ENCODE measurements at regions not wholly inside any gene's neighbourhood (a gene's known extent, or its start where the extent isn't known, plus 50 kb on each side); places are given as distances from the start of the nearest gene placed in this dataset.
"Not testable (repeated sequence)": the region's sequence is repeated elsewhere in the genome, so short reads cannot be mapped to it uniquely, and the experiment has no call there.

DNA sequence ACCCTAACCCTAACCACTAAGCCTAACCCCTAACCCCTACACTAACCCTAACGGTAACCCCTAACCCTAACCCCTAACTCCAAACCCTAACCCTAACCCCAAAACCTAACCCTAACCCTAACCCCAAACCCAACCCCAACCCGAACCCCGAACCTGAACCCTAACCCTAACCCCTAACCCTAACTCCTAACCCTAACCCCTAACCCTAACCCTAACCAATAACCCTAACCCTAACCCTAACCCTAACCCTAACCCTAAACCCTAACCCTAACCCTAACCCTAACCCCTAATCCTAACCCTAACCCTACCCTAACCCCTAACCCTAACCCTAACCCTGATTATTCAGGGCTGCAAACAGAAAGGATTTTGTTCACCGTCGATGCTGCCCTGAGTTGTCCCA, 144.6 kb upstream of the DUSP22 start:
- TF ChIP-seq, protein P1, sequence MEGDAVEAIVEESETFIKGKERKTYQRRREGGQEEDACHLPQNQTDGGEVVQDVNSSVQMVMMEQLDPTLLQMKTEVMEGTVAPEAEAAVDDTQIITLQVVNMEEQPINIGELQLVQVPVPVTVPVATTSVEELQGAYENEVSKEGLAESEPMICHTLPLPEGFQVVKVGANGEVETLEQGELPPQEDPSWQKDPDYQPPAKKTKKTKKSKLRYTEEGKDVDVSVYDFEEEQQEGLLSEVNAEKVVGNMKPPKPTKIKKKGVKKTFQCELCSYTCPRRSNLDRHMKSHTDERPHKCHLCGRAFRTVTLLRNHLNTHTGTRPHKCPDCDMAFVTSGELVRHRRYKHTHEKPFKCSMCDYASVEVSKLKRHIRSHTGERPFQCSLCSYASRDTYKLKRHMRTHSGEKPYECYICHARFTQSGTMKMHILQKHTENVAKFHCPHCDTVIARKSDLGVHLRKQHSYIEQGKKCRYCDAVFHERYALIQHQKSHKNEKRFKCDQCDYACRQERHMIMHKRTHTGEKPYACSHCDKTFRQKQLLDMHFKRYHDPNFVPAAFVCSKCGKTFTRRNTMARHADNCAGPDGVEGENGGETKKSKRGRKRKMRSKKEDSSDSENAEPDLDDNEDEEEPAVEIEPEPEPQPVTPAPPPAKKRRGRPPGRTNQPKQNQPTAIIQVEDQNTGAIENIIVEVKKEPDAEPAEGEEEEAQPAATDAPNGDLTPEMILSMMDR (IDR thresholded peaks at IDR 0.05; ENCODE audit: low read depth, low read length, missing input control), result not testable (repeated sequence)
- not testable (repeated sequence) for TF ChIP-seq YY1 (IDR thresholded peaks at IDR 0.05); GABPA (IDR thresholded peaks at IDR 0.05 in 1 of 2, conservative IDR thresholded peaks at IDR 0.05 in 1 of 2); EGR1 (IDR thresholded peaks at IDR 0.05; ENCODE audit: low read depth in 2 of 2); TAF1 (conservative IDR thresholded peaks at IDR 0.05); RAD21 (IDR thresholded peaks at IDR 0.05); RXRA (IDR thresholded peaks at IDR 0.05); JUND (IDR thresholded peaks at IDR 0.05)
- TF ChIP-seq, protein P2, sequence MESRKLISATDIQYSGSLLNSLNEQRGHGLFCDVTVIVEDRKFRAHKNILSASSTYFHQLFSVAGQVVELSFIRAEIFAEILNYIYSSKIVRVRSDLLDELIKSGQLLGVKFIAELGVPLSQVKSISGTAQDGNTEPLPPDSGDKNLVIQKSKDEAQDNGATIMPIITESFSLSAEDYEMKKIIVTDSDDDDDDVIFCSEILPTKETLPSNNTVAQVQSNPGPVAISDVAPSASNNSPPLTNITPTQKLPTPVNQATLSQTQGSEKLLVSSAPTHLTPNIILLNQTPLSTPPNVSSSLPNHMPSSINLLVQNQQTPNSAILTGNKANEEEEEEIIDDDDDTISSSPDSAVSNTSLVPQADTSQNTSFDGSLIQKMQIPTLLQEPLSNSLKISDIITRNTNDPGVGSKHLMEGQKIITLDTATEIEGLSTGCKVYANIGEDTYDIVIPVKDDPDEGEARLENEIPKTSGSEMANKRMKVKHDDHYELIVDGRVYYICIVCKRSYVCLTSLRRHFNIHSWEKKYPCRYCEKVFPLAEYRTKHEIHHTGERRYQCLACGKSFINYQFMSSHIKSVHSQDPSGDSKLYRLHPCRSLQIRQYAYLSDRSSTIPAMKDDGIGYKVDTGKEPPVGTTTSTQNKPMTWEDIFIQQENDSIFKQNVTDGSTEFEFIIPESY (IDR thresholded peaks at IDR 0.05), result not testable (repeated sequence)
- TF ChIP-seq, protein P3, sequence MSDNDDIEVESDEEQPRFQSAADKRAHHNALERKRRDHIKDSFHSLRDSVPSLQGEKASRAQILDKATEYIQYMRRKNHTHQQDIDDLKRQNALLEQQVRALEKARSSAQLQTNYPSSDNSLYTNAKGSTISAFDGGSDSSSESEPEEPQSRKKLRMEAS (IDR thresholded peaks at IDR 0.05), result not testable (repeated sequence)
- TF ChIP-seq, protein P4, sequence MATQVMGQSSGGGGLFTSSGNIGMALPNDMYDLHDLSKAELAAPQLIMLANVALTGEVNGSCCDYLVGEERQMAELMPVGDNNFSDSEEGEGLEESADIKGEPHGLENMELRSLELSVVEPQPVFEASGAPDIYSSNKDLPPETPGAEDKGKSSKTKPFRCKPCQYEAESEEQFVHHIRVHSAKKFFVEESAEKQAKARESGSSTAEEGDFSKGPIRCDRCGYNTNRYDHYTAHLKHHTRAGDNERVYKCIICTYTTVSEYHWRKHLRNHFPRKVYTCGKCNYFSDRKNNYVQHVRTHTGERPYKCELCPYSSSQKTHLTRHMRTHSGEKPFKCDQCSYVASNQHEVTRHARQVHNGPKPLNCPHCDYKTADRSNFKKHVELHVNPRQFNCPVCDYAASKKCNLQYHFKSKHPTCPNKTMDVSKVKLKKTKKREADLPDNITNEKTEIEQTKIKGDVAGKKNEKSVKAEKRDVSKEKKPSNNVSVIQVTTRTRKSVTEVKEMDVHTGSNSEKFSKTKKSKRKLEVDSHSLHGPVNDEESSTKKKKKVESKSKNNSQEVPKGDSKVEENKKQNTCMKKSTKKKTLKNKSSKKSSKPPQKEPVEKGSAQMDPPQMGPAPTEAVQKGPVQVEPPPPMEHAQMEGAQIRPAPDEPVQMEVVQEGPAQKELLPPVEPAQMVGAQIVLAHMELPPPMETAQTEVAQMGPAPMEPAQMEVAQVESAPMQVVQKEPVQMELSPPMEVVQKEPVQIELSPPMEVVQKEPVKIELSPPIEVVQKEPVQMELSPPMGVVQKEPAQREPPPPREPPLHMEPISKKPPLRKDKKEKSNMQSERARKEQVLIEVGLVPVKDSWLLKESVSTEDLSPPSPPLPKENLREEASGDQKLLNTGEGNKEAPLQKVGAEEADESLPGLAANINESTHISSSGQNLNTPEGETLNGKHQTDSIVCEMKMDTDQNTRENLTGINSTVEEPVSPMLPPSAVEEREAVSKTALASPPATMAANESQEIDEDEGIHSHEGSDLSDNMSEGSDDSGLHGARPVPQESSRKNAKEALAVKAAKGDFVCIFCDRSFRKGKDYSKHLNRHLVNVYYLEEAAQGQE (IDR thresholded peaks at IDR 0.05), result not testable (repeated sequence)
- TF ChIP-seq, protein P5, sequence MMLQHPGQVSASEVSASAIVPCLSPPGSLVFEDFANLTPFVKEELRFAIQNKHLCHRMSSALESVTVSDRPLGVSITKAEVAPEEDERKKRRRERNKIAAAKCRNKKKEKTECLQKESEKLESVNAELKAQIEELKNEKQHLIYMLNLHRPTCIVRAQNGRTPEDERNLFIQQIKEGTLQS (IDR thresholded peaks at IDR 0.05), result not testable (repeated sequence)

Data from liver (tissue), 3 donors.